K562 (cell line): ENCODE measurements at regions not wholly inside any gene's neighbourhood (a gene's known extent, or its start where the extent isn't known, plus 50 kb on each side); places are given as distances from the start of the nearest gene placed in this dataset.

ENCODE experiments used
- ATAC-seq: fragments of 200-7000 bp; cut with Tn5 transposase; 3 replicates; pipeline ENCODE4 v1.9.1; 2020; ENCODE audit warnings: moderate library complexity
- BruUV-seq: library from RNA; stranded (reverse); fragments of 400-500 nt; replicated peaks from 2 replicates; lab custom pipeline; 2021; lab: Mats Ljungman, UMichigan
- CTCF ChIA-PET: fragments of 300-600 bp; formaldehyde crosslinking; extraction: SDS; loops from one replicate; lab custom pipeline; 2021; ENCODE audit warnings: low intra/inter-chr PET ratio; lab: Yijun Ruan, JAX
- POLR2A ChIA-PET: fragments of 300-600, 350-650 bp; sonication (Branson Sonifier 250); formaldehyde crosslinking; extraction: SDS; loops from one replicate; lab custom pipeline; 2021; ENCODE audit warnings: antibody characterized with exemption, inconsistent platforms; lab: Yijun Ruan, JAX
- DNase-seq, 4 experiments: peaks; one replicate each; pipeline versions ENCODE4 v3.0.0 to v3.0.0-alpha.2; 2011 to 2018; ENCODE audit warnings: low spot score in 3 of 4, mixed read lengths in 3 of 4; ENCODE audit errors: extremely low read depth in 1 of 4
- FAIRE-seq: peaks from 2 replicates; lab custom pipeline; 2011; peaks lifted over from hg19 to GRCh38; lab: Jason Lieb, UNC
- H2AFZ ChIP-seq: 2 replicates; pipeline ENCODE4 v1.6.0; 2011; ENCODE audit warnings: low read depth, low read length, control low read depth, inconsistent platforms
- H3K27ac ChIP-seq: fragments of 200-600 bp; 3 replicates; pipeline ENCODE4 v1.8.0; 2011; ENCODE audit warnings: low read depth, mild to moderate bottlenecking, control low read depth, inconsistent platforms, low read length, moderate library complexity, mixed read lengths; ENCODE audit errors: extremely low read depth
- H3K27me3 ChIP-seq, 2 experiments: fragments of 300-600 bp in 1 of 2; 2 replicates in 1 of 2; 3 replicates in 1 of 2; pipeline versions ENCODE4 v1.6.0 to v1.8.0; 2011; ENCODE audit warnings: inconsistent platforms in 2 of 2, low read length in 2 of 2, mild to moderate bottlenecking in 1 of 2, mixed read lengths in 1 of 2, moderate library complexity in 1 of 2; ENCODE audit not compliant: control insufficient read depth in 2 of 2, insufficient read depth in 2 of 2
- H3K36me3 ChIP-seq: fragments of 300-600 bp; 3 replicates; pipeline ENCODE4 v1.8.0; 2011; ENCODE audit warnings: mild to moderate bottlenecking, low read length, inconsistent platforms; ENCODE audit not compliant: control insufficient read depth, insufficient read depth
- H3K4me1 ChIP-seq, 2 experiments: fragments of 200-600 bp in 1 of 2; replicated peaks in 1 of 2; 2 replicates in 1 of 2; 3 replicates in 1 of 2; pipeline versions ENCODE4 v1.5.1 to v1.8.0; 2011; ENCODE audit warnings: inconsistent platforms in 2 of 2, low read length in 2 of 2, mild to moderate bottlenecking in 1 of 2, mixed read lengths in 1 of 2, moderate library complexity in 1 of 2; ENCODE audit not compliant: control insufficient read depth in 2 of 2, insufficient read depth in 2 of 2
- H3K4me2 ChIP-seq: 2 replicates; pipeline ENCODE4 v1.6.1; 2011; ENCODE audit warnings: low read length, control low read depth, inconsistent platforms, mixed read lengths; ENCODE audit not compliant: insufficient read depth
- H3K4me3 ChIP-seq: fragments of 200-600 bp; sonication (generic), shearing (Covaris generic); 2 replicates; pipeline ENCODE4 v1.5.1; 2016; ENCODE audit warnings: control low read depth, inconsistent platforms
- H3K79me2 ChIP-seq: fragments of 200-600 bp; 3 replicates; pipeline ENCODE4 v1.8.0; 2011; ENCODE audit warnings: low read length, inconsistent platforms; ENCODE audit not compliant: control insufficient read depth, insufficient read depth
- H3K9ac ChIP-seq, 2 experiments: 2 replicates each; pipeline versions ENCODE4 v1.6.0 to v1.6.1; 2011; ENCODE audit warnings: low read depth in 2 of 2, low read length in 2 of 2, control low read depth in 1 of 2, inconsistent platforms in 1 of 2, mild to moderate bottlenecking in 1 of 2, mixed read lengths in 1 of 2; ENCODE audit not compliant: insufficient read depth in 1 of 2
- H3K9me1 ChIP-seq: one replicate; pipeline ENCODE4 v1.6.0; 2011; ENCODE audit warnings: inconsistent platforms, mild to moderate bottlenecking, low read length, moderate library complexity; ENCODE audit not compliant: control insufficient read depth, insufficient read depth
- H3K9me3 ChIP-seq: replicated peaks from 2 replicates; pipeline ENCODE4 v1.5.1; 2011; ENCODE audit warnings: low read depth, low read length, inconsistent platforms; ENCODE audit not compliant: control insufficient read depth, insufficient read depth
- H4K20me1 ChIP-seq: replicated peaks from 2 replicates; pipeline ENCODE4 v1.6.1; 2011; ENCODE audit warnings: low read length, inconsistent platforms, mixed read lengths; ENCODE audit not compliant: control insufficient read depth, insufficient read depth
- MAFG ChIP-seq: fragments of 450-650 bp; conservative IDR thresholded peaks from 2 replicates; pipeline ENCODE4 v1.6.1; 2016; ENCODE audit warnings: missing genetic modification characterization, missing compliant biosample characterization
- MYC ChIP-seq, 2 experiments: fragments of 250-450 bp in 1 of 2; sonication (Bioruptor Pico) in 1 of 2; IDR thresholded peaks; 2 replicates each; pipeline versions ENCODE4 v1.5.1 to v1.6.1; 2012 to 2021; ENCODE audit warnings: low read depth in 2 of 2, borderline replicate concordance in 1 of 2, improper control_type of control experiment in 1 of 2, low read length in 1 of 2, mild to moderate bottlenecking in 1 of 2, moderate library complexity in 1 of 2
- SMARCB1 ChIP-seq: IDR thresholded peaks from 2 replicates; pipeline ENCODE4 v1.6.1; 2011; ENCODE audit warnings: improper control_type of control experiment, low read depth; ENCODE audit not compliant: insufficient read length
- TCF7 ChIP-seq: sonication (generic); IDR thresholded peaks from 2 replicates; pipeline ENCODE4 v1.6.1; 2016; ENCODE audit warnings: antibody characterized with exemption, borderline replicate concordance
- TCF7L2 ChIP-seq: fragments of 150-350 bp; IDR thresholded peaks from 2 replicates; pipeline ENCODE4 v1.6.1; 2016; ENCODE audit warnings: low read depth, mild to moderate bottlenecking, low read length, moderate library complexity
- ZEB2 ChIP-seq: fragments of 450-650 bp; IDR thresholded peaks from 2 replicates; pipeline ENCODE4 v1.6.1; 2016
- ZKSCAN1 ChIP-seq: fragments of 150-350 bp; IDR thresholded peaks from 2 replicates; pipeline ENCODE4 v1.6.1; 2016; ENCODE audit warnings: low read depth, low read length
- WGBS: fragments of 100-300 bp; shearing (Covaris generic); methylation state at CpG from one replicate; pipeline ENCODE4 v1.1.6; 2016; ENCODE audit warnings: low coverage, mixed read lengths; ENCODE audit not compliant: insufficient coverage; ENCODE audit errors: missing lambda C conversion rate; 5-methylcytosine and 5-hydroxymethylcytosine counted together
- in situ Hi-C: fragments of 300-500 bp; cut with MboI; formaldehyde crosslinking; loops from 4 replicates; pipeline ENCODE4 v1.15.0; 2018; ENCODE audit warnings: inconsistent platforms, mixed read lengths
- intact Hi-C: fragments of 100-400 bp; cut with micrococcal nuclease; formaldehyde crosslinking; loops from 2 replicates; pipeline ENCODE4 v1.14.2; 2022
- TF ChIP-seq, protein P1 (sequence below), 3 experiments: fragments of 200-800 bp in 1 of 3; fragments of 250-450 bp in 1 of 3; fragments of 450-650 bp in 1 of 3; sonication (Bioruptor Pico) in 1 of 3; sonication (Bioruptor generic) in 1 of 3; formaldehyde crosslinking in 1 of 3; IDR thresholded peaks; 2 replicates each; pipeline versions ENCODE4 v1.6.1 to v1.8.0; 2016 to 2022; ENCODE audit warnings: mild to moderate bottlenecking in 2 of 3, missing genetic modification characterization in 2 of 3, missing compliant biosample characterization in 1 of 3, moderate library complexity in 1 of 3
- TF ChIP-seq, protein P2 (sequence below): fragments of 250-450 bp; sonication (Bioruptor Pico); IDR thresholded peaks from 2 replicates; pipeline ENCODE4 v1.6.1; 2021; ENCODE audit warnings: mild to moderate bottlenecking
- TF ChIP-seq, protein P3 (sequence below): fragments of 250-450 bp; sonication (Bioruptor Pico); IDR thresholded peaks from 2 replicates; pipeline ENCODE4 v1.8.0; 2022; ENCODE audit warnings: inconsistent platforms

DNA sequence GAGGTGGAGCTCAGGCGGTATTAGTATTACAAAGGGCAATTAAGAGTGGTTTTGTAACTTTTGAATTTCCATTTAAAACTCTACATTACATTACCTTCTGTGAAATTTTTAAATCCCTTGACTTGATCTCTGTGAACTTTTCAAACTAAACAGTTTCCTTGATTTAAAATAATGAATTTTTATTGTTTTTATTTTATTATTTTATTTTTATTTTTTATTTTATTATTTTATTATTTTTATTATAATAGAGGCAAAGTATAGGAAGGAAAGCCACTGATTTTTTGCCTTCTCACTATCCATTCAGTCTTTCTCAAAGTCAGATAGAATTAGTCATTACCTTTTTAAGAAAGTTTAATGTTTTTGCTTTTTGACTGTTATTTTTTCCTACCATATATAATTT lies 1248.1 kb upstream of the SLC10A2 start (continued):
- TF ChIP-seq MYC (IDR thresholded peaks at IDR 0.05; ENCODE audit: low read depth, low read length): no peak
- no peak for TF ChIP-seq MYC (CRISPR knock-in tag; IDR thresholded peaks at IDR 0.05; ENCODE audit: borderline replicate concordance, low read depth)
- TF ChIP-seq ZKSCAN1: no peak
- TF ChIP-seq SMARCB1: no peak
- no peak for TF ChIP-seq MAFG (tag)

DNA sequence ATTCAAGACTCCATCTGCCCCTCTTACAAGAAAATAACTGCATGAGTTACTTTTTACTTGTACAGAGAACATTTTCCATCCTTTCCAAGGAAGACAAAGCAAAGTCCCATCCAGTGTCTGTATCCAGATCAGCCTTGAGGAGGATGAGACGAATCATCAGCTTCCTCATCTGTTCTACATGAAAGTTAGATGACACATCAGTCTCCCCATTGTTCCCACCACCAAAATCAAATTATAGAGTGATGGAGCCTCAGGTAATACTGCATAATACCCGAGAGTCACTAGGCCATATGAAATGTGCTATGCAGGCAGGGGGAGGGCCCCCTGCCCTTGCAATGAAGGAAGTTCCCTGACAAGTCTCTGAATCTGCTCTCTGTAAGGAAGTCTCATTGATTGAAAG lies 1244.6 kb upstream of the SLC10A2 start:
- intact Hi-C loops: no loop called here
- no peak for FAIRE-seq
- Histone ChIP-seq H3K27ac (no peak overlapping the region), H3K79me2 (no peaks in the 10 kb centered on the region), H4K20me1 (no peaks in the 10 kb centered on the region), H3K9me3 (no peaks in the 10 kb centered on the region; the same call in 1 of the 2 replicates), H3K9ac (no peak overlapping the region), H2AFZ (no peak overlapping the region), H3K4me3 (no peak overlapping the region), H3K27me3 (no peaks in the 10 kb centered on the region), H3K36me3 (no peaks in the 10 kb centered on the region), H3K9me1 (no peaks in the 10 kb centered on the region), H3K4me2 (no peak overlapping the region), H3K4me1 (no peaks in the 10 kb centered on the region)
- in situ Hi-C loops: no loop called here
- no TSS peak for BruUV-seq
- TF ChIP-seq ZEB2 (no peak), TCF7 (no peak), TCF7L2 (no peak)
- TF ChIP-seq, protein P1, sequence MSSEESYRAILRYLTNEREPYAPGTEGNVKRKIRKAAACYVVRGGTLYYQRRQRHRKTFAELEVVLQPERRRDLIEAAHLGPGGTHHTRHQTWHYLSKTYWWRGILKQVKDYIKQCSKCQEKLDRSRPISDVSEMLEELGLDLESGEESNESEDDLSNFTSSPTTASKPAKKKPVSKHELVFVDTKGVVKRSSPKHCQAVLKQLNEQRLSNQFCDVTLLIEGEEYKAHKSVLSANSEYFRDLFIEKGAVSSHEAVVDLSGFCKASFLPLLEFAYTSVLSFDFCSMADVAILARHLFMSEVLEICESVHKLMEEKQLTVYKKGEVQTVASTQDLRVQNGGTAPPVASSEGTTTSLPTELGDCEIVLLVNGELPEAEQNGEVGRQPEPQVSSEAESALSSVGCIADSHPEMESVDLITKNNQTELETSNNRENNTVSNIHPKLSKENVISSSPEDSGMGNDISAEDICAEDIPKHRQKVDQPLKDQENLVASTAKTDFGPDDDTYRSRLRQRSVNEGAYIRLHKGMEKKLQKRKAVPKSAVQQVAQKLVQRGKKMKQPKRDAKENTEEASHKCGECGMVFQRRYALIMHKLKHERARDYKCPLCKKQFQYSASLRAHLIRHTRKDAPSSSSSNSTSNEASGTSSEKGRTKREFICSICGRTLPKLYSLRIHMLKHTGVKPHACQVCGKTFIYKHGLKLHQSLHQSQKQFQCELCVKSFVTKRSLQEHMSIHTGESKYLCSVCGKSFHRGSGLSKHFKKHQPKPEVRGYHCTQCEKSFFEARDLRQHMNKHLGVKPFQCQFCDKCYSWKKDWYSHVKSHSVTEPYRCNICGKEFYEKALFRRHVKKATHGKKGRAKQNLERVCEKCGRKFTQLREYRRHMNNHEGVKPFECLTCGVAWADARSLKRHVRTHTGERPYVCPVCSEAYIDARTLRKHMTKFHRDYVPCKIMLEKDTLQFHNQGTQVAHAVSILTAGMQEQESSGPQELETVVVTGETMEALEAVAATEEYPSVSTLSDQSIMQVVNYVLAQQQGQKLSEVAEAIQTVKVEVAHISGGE (CRISPR knock-in tag; IDR thresholded peaks at IDR 0.05): no peak
- TF ChIP-seq, protein P2, sequence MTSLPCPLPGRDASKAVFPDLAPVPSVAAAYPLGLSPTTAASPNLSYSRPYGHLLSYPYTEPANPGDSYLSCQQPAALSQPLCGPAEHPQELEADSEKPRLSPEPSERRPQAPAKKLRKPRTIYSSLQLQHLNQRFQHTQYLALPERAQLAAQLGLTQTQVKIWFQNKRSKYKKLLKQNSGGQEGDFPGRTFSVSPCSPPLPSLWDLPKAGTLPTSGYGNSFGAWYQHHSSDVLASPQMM (CRISPR knock-in tag): no peak
- TF ChIP-seq, protein P3, sequence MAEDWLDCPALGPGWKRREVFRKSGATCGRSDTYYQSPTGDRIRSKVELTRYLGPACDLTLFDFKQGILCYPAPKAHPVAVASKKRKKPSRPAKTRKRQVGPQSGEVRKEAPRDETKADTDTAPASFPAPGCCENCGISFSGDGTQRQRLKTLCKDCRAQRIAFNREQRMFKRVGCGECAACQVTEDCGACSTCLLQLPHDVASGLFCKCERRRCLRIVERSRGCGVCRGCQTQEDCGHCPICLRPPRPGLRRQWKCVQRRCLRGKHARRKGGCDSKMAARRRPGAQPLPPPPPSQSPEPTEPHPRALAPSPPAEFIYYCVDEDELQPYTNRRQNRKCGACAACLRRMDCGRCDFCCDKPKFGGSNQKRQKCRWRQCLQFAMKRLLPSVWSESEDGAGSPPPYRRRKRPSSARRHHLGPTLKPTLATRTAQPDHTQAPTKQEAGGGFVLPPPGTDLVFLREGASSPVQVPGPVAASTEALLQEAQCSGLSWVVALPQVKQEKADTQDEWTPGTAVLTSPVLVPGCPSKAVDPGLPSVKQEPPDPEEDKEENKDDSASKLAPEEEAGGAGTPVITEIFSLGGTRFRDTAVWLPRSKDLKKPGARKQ (CRISPR knock-in tag): no peak
- CTCF ChIA-PET: no interaction called here
- WGBS: 0% methylated on average over 2 of the region's 2 CpGs
- no peak for ATAC-seq
- no peak for DNase-seq
- POLR2A ChIA-PET: no interaction called here
